HCEC 1CT (cell line): ENCODE measurements at regions not wholly inside any gene's neighbourhood (a gene's known extent, or its start where the extent isn't known, plus 50 kb on each side); places are given as distances from the start of the nearest gene placed in this dataset.

Source experiments
- DNase-seq: peaks from one replicate; pipeline ENCODE4 v3.0.0-alpha.2; 2017

GRCh38 chr21:16425376-16425775 is 695.6 kb downstream of the USP25 start:
- DNase-seq, result no peak

- DNase-seq, result no peak
These were observed 697.2 kb downstream of the USP25 start for GRCh38 chr21:16426936-16427335.

GRCh38 chr21:16427587-16428087 is 697.9 kb downstream of the USP25 start:
- no peak for DNase-seq

GRCh38 chr21:16437586-16437985 is 707.8 kb downstream of the USP25 start:
- DNase-seq, result no peak

- DNase-seq, result no peak
These were observed 709.0 kb downstream of the USP25 start for GRCh38 chr21:16438761-16439160.

GRCh38 chr21:16441789-16442188 is 712.0 kb downstream of the USP25 start:
- no peak for DNase-seq

- peak; percentile 43 for DNase-seq
These were observed 724.6 kb downstream of the USP25 start for GRCh38 chr21:16454399-16454798.

GRCh38 chr21:16455526-16455925 is 725.7 kb downstream of the USP25 start:
- no peak for DNase-seq

- no peak for DNase-seq
These were observed 726.2 kb downstream of the USP25 start for GRCh38 chr21:16455978-16456377.

- no peak for DNase-seq
These were observed 727.7 kb downstream of the USP25 start for GRCh38 chr21:16457498-16457897.

GRCh38 chr21:16460936-16461335 is 731.2 kb downstream of the USP25 start:
- DNase-seq, result no peak

- DNase-seq, result peak; percentile 61
These were observed 734.6 kb downstream of the USP25 start for GRCh38 chr21:16464211-16464889.

GRCh38 chr21:16468184-16468583 is 738.4 kb downstream of the USP25 start:
- peak; percentile 36 for DNase-seq

GRCh38 chr21:16473988-16474387 is 744.2 kb downstream of the USP25 start:
- DNase-seq, result no peak

- no peak for DNase-seq
These were observed 746.5 kb downstream of the USP25 start for GRCh38 chr21:16476056-16476825.

GRCh38 chr21:16488042-16488441 is 758.3 kb downstream of the USP25 start:
- no peak for DNase-seq

- no peak for DNase-seq
These were observed 762.6 kb downstream of the USP25 start for GRCh38 chr21:16492356-16492755.

- DNase-seq, result no peak
These were observed 763.1 kb downstream of the USP25 start for GRCh38 chr21:16492892-16493291.

- no peak for DNase-seq
These were observed 766.8 kb downstream of the USP25 start for GRCh38 chr21:16496609-16497008.

- no peak for DNase-seq
These were observed 770.5 kb downstream of the USP25 start for GRCh38 chr21:16500271-16500670.

GRCh38 chr21:16502273-16502672 is 772.5 kb downstream of the USP25 start:
- DNase-seq, result no peak

GRCh38 chr21:16502897-16503296 is 773.1 kb downstream of the USP25 start:
- DNase-seq, result no peak

- DNase-seq, result no peak
These were observed 774.5 kb downstream of the USP25 start for GRCh38 chr21:16504281-16504680.

- no peak for DNase-seq
These were observed 775.0 kb downstream of the USP25 start for GRCh38 chr21:16504766-16505165.
